ENCODE measurements at regions not wholly inside any gene's neighbourhood (a gene's known extent, or its start where the extent isn't known, plus 50 kb on each side); places are given as distances from the start of the nearest gene placed in this dataset.
A peak's percentile ranks its signal among the peaks of the same experiment; 100 is the strongest.

- Histone ChIP-seq H3K27me3 (ENCODE audit: low read depth) (no peaks in the 10 kb centered on the region), H3K27ac (no peak overlapping the region), H3K36me3 (no peaks in the 10 kb centered on the region), H3K4me3 (no peak overlapping the region), H3K9me3 (no peaks in the 10 kb centered on the region), H3K4me1 (no peaks in the 10 kb centered on the region)
- intact Hi-C loops (cut with DNase I): no loop called here
- TF ChIP-seq, protein P1, sequence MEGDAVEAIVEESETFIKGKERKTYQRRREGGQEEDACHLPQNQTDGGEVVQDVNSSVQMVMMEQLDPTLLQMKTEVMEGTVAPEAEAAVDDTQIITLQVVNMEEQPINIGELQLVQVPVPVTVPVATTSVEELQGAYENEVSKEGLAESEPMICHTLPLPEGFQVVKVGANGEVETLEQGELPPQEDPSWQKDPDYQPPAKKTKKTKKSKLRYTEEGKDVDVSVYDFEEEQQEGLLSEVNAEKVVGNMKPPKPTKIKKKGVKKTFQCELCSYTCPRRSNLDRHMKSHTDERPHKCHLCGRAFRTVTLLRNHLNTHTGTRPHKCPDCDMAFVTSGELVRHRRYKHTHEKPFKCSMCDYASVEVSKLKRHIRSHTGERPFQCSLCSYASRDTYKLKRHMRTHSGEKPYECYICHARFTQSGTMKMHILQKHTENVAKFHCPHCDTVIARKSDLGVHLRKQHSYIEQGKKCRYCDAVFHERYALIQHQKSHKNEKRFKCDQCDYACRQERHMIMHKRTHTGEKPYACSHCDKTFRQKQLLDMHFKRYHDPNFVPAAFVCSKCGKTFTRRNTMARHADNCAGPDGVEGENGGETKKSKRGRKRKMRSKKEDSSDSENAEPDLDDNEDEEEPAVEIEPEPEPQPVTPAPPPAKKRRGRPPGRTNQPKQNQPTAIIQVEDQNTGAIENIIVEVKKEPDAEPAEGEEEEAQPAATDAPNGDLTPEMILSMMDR (IDR thresholded peaks at IDR 0.05): no peak
- ATAC-seq (no peak), DNase-seq (no peak)
Measured at GRCh38 chr17:63029541-63029940, 63.5 kb downstream of the TANC2 start.

DNA sequence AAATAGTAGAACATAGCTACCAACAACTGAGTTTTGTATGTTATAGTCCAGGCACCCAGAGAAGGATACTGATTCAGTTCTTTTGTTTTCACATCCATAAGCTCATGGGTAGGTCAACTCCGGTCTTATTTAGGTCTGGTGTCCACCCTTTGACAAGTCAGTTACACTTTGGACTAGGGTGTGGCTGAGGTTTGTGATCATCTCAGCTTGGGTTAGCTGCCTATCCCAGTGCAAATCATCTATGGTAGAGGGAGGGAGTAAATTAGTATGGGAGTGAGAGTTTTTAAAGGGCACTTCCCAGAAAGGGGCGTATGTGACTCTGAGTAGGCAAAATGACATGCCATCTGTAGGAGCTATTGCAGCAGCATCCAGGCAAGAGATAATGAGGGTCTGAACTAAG lies 66.1 kb downstream of the TANC2 start:
- no peaks in the 10 kb centered on the region for H3K4me1 ChIP-seq
- H3K27ac ChIP-seq: no peak overlapping the region
- H3K27me3 ChIP-seq (ENCODE audit: low read depth): no peaks in the 10 kb centered on the region
- H3K9me3 ChIP-seq: no peaks in the 10 kb centered on the region
- no peak for DNase-seq
- no peaks in the 10 kb centered on the region for H3K36me3 ChIP-seq
- TF ChIP-seq, protein P1 (IDR thresholded peaks at IDR 0.05): no peak
- ATAC-seq: no peak
- H3K4me3 ChIP-seq: no peak overlapping the region
- intact Hi-C loops (cut with DNase I): no loop called here

DNA sequence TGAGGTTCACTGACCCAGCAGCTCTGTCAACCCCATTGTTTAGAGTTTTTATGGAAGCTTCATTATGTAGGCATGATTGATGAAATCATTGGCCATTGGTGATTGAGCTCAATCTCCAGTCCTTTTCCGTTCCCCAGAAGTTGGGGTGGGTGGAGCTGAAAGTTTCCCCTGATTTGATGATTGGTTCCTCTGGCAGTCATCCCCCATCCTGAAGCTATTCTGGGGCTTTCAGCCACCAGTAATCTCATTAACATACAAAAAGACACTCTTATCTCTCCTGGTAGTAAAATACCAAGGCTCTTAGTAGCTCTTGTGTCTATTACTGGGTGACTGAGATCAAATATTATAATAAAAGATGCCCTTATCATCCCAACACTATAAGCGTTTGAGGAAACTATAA lies 67.1 kb downstream of the TANC2 start:
- ATAC-seq: no peak
- H3K27ac ChIP-seq: no peak overlapping the region
- intact Hi-C loops (cut with DNase I): no loop called here
- TF ChIP-seq, protein P1 (IDR thresholded peaks at IDR 0.05): no peak
- DNase-seq: no peak
- H3K36me3 ChIP-seq: no peaks in the 10 kb centered on the region
- H3K27me3 ChIP-seq (ENCODE audit: low read depth): no peaks in the 10 kb centered on the region
- no peak overlapping the region for H3K4me3 ChIP-seq
- no peaks in the 10 kb centered on the region for H3K4me1 ChIP-seq
- H3K9me3 ChIP-seq: no peaks in the 10 kb centered on the region

DNA sequence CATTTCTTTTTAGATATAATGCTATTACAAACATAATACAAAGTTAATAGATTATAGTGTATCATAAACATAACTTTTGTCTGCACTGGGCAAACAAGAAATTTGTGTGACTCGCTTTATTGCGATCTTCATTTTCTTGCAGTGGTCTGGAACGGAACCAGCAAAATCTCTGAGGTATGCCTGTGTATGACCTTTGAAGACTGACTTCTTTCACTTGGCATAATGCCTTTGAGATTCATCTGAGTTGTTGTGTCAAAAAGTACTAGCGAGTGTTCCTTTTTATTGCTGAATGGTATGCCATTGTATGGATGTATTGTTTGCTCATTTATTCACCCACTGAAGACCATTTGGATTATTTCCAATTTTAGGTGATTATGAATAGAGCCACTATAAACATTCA lies 69.2 kb downstream of the TANC2 start:
- H3K4me1 ChIP-seq: peaks cover 9% of the 10 kb centered on the region
- DNase-seq (no peak), ATAC-seq (no peak)

GRCh38 chr17:63035695-63036094 lies 69.7 kb downstream of the TANC2 start:
- ATAC-seq (no peak), DNase-seq (no peak)
- Histone ChIP-seq H3K27ac (no peak overlapping the region), H3K36me3 (no peaks in the 10 kb centered on the region), H3K27me3 (ENCODE audit: low read depth) (no peaks in the 10 kb centered on the region), H3K9me3 (no peaks in the 10 kb centered on the region), H3K4me3 (no peak overlapping the region), H3K4me1 (peaks cover 13% of the 10 kb centered on the region)
- TF ChIP-seq, protein P1 (IDR thresholded peaks at IDR 0.05): no peak
- intact Hi-C loops (cut with DNase I): no loop called here

More for the DNA sequence above, 69.2 kb downstream of the TANC2 start:
- no peaks in the 10 kb centered on the region for H3K27me3 ChIP-seq (ENCODE audit: low read depth)
- no peak overlapping the region for H3K27ac ChIP-seq
- no peaks in the 10 kb centered on the region for H3K9me3 ChIP-seq
- H3K4me3 ChIP-seq: no peak overlapping the region
- no peaks in the 10 kb centered on the region for H3K36me3 ChIP-seq
- intact Hi-C loops (cut with DNase I): no loop called here
- TF ChIP-seq, protein P1 (IDR thresholded peaks at IDR 0.05): no peak

DNA sequence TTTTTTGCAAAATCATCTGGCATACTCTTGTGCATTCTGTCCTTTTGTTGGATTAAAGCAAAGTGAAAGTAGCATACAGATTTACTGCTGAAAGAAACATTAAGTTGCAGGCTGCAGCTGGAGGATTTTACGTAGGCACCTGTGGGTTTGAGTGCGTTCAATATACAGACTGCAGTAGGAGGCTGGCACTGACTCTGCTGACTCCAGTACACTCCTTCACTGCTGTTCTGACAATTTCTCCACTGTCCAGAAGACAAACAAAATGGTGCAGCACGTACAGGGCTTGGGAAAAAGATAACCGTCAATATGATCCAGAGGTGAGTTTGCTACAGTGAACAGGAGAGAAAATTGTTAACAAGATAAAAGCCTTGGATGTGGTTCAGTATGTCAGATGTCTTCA lies 73.3 kb downstream of the TANC2 start:
- H3K4me1 ChIP-seq: peaks cover 16% of the 10 kb centered on the region
- no peak overlapping the region for H3K4me3 ChIP-seq
- ATAC-seq (peak in 1 of 2 donors; percentile 62), DNase-seq (no peak)
- intact Hi-C loops (cut with DNase I): no loop called here
- no peak overlapping the region for H3K27ac ChIP-seq
- H3K9me3 ChIP-seq: no peaks in the 10 kb centered on the region
- no peaks in the 10 kb centered on the region for H3K36me3 ChIP-seq
- TF ChIP-seq, protein P1 (IDR thresholded peaks at IDR 0.05): no peak
- no peaks in the 10 kb centered on the region for H3K27me3 ChIP-seq (ENCODE audit: low read depth)
